ENCODE measurements at regions not wholly inside any gene's neighbourhood (a gene's known extent, or its start where the extent isn't known, plus 50 kb on each side); places are given as distances from the start of the nearest gene placed in this dataset.
A peak's percentile ranks its signal among the peaks of the same experiment; 100 is the strongest.

- TF ChIP-seq CHD7 (IDR thresholded peaks at IDR 0.05; ENCODE audit: insufficient replicate concordance, low read length) (peak; percentile 78), ASH2L (IDR thresholded peaks at IDR 0.05; ENCODE audit: low read length) (peak; percentile 95), YY1 (IDR thresholded peaks at IDR 0.05; ENCODE audit: low read depth, low read length) (peak; percentile 75), SIN3A (conservative IDR thresholded peaks at IDR 0.05 in 1 of 2, IDR thresholded peaks at IDR 0.05 in 1 of 2; ENCODE audit: low read depth in 1 of 2, low read length in 2 of 2) (no peak), POU5F1 (IDR thresholded peaks at IDR 0.05; ENCODE audit: low read depth, low read length) (peak; percentile 99), POLR2AphosphoS5 (IDR thresholded peaks at IDR 0.05; ENCODE audit: low read depth, low read length) (no peak), TCF12 (IDR thresholded peaks at IDR 0.05; ENCODE audit: low read depth, low read length) (peak; percentile 91), NRF1 (IDR thresholded peaks at IDR 0.05; ENCODE audit: low read depth, low read length) (no peak)
These were observed 219.9 kb downstream of the OPA1 start (continued) for GRCh38 chr3:193812791-193813500.

Measured in H1 (cell line).